K562 (cell line): ENCODE measurements at regions not wholly inside any gene's neighbourhood (a gene's known extent, or its start where the extent isn't known, plus 50 kb on each side); places are given as distances from the start of the nearest gene placed in this dataset.

Source experiments
- CHCHD3 ChIP-seq: fragments of 250-450 bp; sonication (Bioruptor Pico); IDR thresholded peaks from 2 replicates; pipeline ENCODE4 v2.1.2; 2022; ENCODE audit warnings: mild to moderate bottlenecking
- CHD4 ChIP-seq: fragments of 200-600 bp; sonication (generic); IDR thresholded peaks from 3 replicates; pipeline ENCODE4 v1.6.1; 2012; ENCODE audit warnings: low read depth, mild to moderate bottlenecking, mixed read lengths, low read length, inconsistent platforms; ENCODE audit not compliant: insufficient read depth, insufficient replicate concordance, poor library complexity, severe bottlenecking
- CHD7 ChIP-seq: fragments of 200-600 bp; sonication (generic); IDR thresholded peaks from one replicate; pipeline ENCODE4 v1.6.1; 2012; ENCODE audit warnings: mild to moderate bottlenecking, low read depth, low read length, inconsistent platforms
- FOSL1 ChIP-seq: fragments of 200-800 bp; sonication (Bioruptor generic); conservative IDR thresholded peaks from 2 replicates; pipeline ENCODE4 v1.6.1; 2016; ENCODE audit warnings: missing genetic modification characterization, missing compliant biosample characterization
- MTF1 ChIP-seq: fragments of 250-450 bp; sonication (Bioruptor Pico); IDR thresholded peaks from 2 replicates; pipeline ENCODE4 v1.9.0; 2021; ENCODE audit warnings: moderate library complexity, mild to moderate bottlenecking, inconsistent platforms, borderline replicate concordance
- RFX7 ChIP-seq: fragments of 250-450 bp; sonication (Bioruptor Pico); IDR thresholded peaks from 2 replicates; pipeline ENCODE4 v1.5.1; 2021; ENCODE audit warnings: mild to moderate bottlenecking
- STAT6 ChIP-seq: sonication (generic); formaldehyde crosslinking; IDR thresholded peaks from 2 replicates; pipeline ENCODE4 v1.8.1; 2023; ENCODE audit warnings: mild to moderate bottlenecking, missing genetic modification reagents
- TOE1 ChIP-seq, 2 experiments: fragments of 450-650 bp in 1 of 2; sonication (generic) in 1 of 2; formaldehyde crosslinking in 1 of 2; IDR thresholded peaks; 2 replicates each; pipeline versions ENCODE4 v1.7.1 to v1.8.0; 2016 to 2022; ENCODE audit warnings: borderline replicate concordance in 2 of 2, mild to moderate bottlenecking in 2 of 2, antibody characterized with exemption in 1 of 2, inconsistent platforms in 1 of 2, low read depth in 1 of 2, missing genetic modification reagents in 1 of 2, moderate library complexity in 1 of 2
- ZNF12 ChIP-seq: sonication (generic); formaldehyde crosslinking; IDR thresholded peaks from 2 replicates; pipeline ENCODE4 v1.4.0; 2020; ENCODE audit warnings: mild to moderate bottlenecking, missing genetic modification reagents
- ZNF239 ChIP-seq: fragments of 250-450 bp; sonication (Bioruptor Pico); IDR thresholded peaks from 2 replicates; pipeline ENCODE4 v1.4.0; 2020; ENCODE audit warnings: mild to moderate bottlenecking
- TF ChIP-seq, protein P1 (sequence below): fragments of 250-450 bp; sonication (Bioruptor Pico); IDR thresholded peaks from 2 replicates; pipeline ENCODE4 v1.8.0; 2022; ENCODE audit warnings: moderate library complexity, mild to moderate bottlenecking, inconsistent platforms

- no peak for TF ChIP-seq CHD7
- no peak for TF ChIP-seq ZNF239 (CRISPR knock-in tag)
- no peak for TF ChIP-seq MTF1 (CRISPR knock-in tag)
- no peak for TF ChIP-seq ZNF12 (CRISPR knock-in tag)
- no peak for TF ChIP-seq CHCHD3 (CRISPR knock-in tag)
- no peak for TF ChIP-seq CHD4
- TF ChIP-seq, protein P1, sequence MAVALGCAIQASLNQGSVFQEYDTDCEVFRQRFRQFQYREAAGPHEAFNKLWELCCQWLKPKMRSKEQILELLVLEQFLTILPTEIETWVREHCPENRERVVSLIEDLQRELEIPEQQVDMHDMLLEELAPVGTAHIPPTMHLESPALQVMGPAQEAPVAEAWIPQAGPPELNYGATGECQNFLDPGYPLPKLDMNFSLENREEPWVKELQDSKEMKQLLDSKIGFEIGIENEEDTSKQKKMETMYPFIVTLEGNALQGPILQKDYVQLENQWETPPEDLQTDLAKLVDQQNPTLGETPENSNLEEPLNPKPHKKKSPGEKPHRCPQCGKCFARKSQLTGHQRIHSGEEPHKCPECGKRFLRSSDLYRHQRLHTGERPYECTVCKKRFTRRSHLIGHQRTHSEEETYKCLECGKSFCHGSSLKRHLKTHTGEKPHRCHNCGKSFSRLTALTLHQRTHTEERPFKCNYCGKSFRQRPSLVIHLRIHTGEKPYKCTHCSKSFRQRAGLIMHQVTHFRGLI (CRISPR knock-in tag): no peak
- TF ChIP-seq FOSL1 (tag): no peak
- TF ChIP-seq STAT6: no peak
- no peak for TF ChIP-seq RFX7 (CRISPR knock-in tag)
- TF ChIP-seq TOE1 (IDR thresholded peaks at IDR 0.05; ENCODE audit: borderline replicate concordance): no peak
- no peak for TF ChIP-seq TOE1 (CRISPR knock-in tag; IDR thresholded peaks at IDR 0.05; ENCODE audit: borderline replicate concordance, low read depth)
Measured at GRCh38 chr21:16377857-16378256, 648.1 kb downstream of the USP25 start (continued).
